HG03571 (cell line): ENCODE measurements at regions not wholly inside any gene's neighbourhood (a gene's known extent, or its start where the extent isn't known, plus 50 kb on each side); places are given as distances from the start of the nearest gene placed in this dataset.
"Not testable (repeated sequence)": the region's sequence is repeated elsewhere in the genome, so short reads cannot be mapped to it uniquely, and the experiment has no call there.

Experiments used
- ATAC-seq: cut with Tn5 transposase; IDR thresholded peaks from one replicate; pipeline ENCODE4 v1.9.1; 2021; ENCODE audit not compliant: unreplicated experiment

- ATAC-seq = no peak
Measured at GRCh38 chr4:12016729-12017128, 588.0 kb upstream of the HS3ST1 start.

GRCh38 chr4:12005471-12005870 is 576.8 kb upstream of the HS3ST1 start:
- ATAC-seq = no peak

- ATAC-seq = not testable (repeated sequence)
Measured at GRCh38 chr4:11996581-11996980, 567.9 kb upstream of the HS3ST1 start.

GRCh38 chr4:11976726-11977263 is 548.1 kb upstream of the HS3ST1 start:
- no peak for ATAC-seq

GRCh38 chr4:11973270-11973669 is 544.6 kb upstream of the HS3ST1 start:
- ATAC-seq = no peak

GRCh38 chr4:11970754-11971153 is 542.1 kb upstream of the HS3ST1 start:
- ATAC-seq = no peak

- no peak for ATAC-seq
Measured at GRCh38 chr4:11966782-11967181, 538.1 kb upstream of the HS3ST1 start.

- no peak for ATAC-seq
Measured at GRCh38 chr4:11954093-11954492, 525.4 kb upstream of the HS3ST1 start.

- ATAC-seq = no peak
Measured at GRCh38 chr4:11949355-11949754, 520.7 kb upstream of the HS3ST1 start.

- not testable (repeated sequence) for ATAC-seq
Measured at GRCh38 chr4:11947629-11948028, 518.9 kb upstream of the HS3ST1 start.

GRCh38 chr4:11937941-11938340 is 509.2 kb upstream of the HS3ST1 start:
- ATAC-seq = no peak

- no peak for ATAC-seq
Measured at GRCh38 chr4:11931266-11931820, 502.6 kb upstream of the HS3ST1 start.

- no peak for ATAC-seq
Measured at GRCh38 chr4:11929080-11929479, 500.4 kb upstream of the HS3ST1 start.

GRCh38 chr4:11919316-11919715 is 490.6 kb upstream of the HS3ST1 start:
- ATAC-seq = no peak

- ATAC-seq = no peak
Measured at GRCh38 chr4:11914406-11914805, 485.7 kb upstream of the HS3ST1 start.

- no peak for ATAC-seq
Measured at GRCh38 chr4:11912886-11913285, 484.2 kb upstream of the HS3ST1 start.

GRCh38 chr4:11910812-11911211 is 482.1 kb upstream of the HS3ST1 start:
- no peak for ATAC-seq

- no peak for ATAC-seq
Measured at GRCh38 chr4:11908712-11909111, 480.0 kb upstream of the HS3ST1 start.

- no peak for ATAC-seq
Measured at GRCh38 chr4:11908205-11908604, 479.5 kb upstream of the HS3ST1 start.

- no peak for ATAC-seq
Measured at GRCh38 chr4:11904846-11905739, 476.4 kb upstream of the HS3ST1 start.

- ATAC-seq = no peak
Measured at GRCh38 chr4:11904117-11904535, 475.4 kb upstream of the HS3ST1 start.

- ATAC-seq = no peak
Measured at GRCh38 chr4:11901089-11901488, 472.4 kb upstream of the HS3ST1 start.
